ENCODE measurements at regions not wholly inside any gene's neighbourhood (a gene's known extent, or its start where the extent isn't known, plus 50 kb on each side); places are given as distances from the start of the nearest gene placed in this dataset.

DNA sequence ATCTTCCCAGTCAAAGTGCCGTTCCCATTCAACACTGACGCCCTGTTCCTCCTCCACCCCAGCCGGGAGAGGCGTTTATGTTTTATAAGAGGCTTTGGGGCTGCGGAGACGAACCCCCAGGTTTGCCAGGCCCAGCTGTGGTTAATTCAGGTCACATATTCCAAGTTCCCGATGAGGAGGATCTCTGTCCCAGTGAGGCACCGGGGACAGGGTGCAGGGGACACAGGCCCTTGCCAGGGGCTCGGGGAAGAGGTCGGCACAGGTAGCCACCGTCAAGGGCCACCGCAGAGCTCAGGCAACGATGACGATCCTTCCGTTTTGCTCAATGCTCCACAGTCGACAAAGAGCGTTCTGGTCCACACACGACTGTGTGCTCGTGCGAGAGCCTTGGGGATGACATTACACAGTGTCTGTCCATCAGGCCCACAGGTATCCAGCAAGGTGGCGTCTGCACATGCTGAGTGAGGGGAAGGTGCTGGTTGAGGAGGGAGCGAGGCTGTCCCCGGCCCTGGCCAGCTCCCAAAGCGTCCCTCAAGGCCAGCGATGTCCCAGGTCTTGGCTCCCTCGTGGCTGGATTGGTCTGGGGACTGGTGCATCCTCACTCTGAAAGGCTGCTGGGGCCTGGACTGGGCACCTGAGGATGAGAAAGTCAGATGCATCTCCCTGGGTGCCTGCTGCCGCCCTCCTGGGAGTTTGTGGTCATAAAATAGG lies 189.2 kb upstream of the C14orf180 start:
- no peaks in the 10 kb centered on the region for H3K4me1 ChIP-seq (ENCODE audit: control insufficient read depth in 1 of 2, insufficient read depth in 2 of 2, low read length in 2 of 2)
- H2BK120ac ChIP-seq (ENCODE audit: insufficient read depth, low read length, poor library complexity) = no peak overlapping the region
- no peak overlapping the region for H2BK12ac ChIP-seq (ENCODE audit: low read length)
- H3K4me2 ChIP-seq (ENCODE audit: low read length) = no peak overlapping the region
- H4K91ac ChIP-seq (ENCODE audit: low read depth, low read length) = no peak overlapping the region
- no peak overlapping the region for H2AFZ ChIP-seq (ENCODE audit: insufficient read depth, low read length, poor library complexity)
- no peak overlapping the region for H3K18ac ChIP-seq (ENCODE audit: low read length)
- H3K27ac ChIP-seq (ENCODE audit: low read depth, low read length) = no peak overlapping the region
- H3K27me3 ChIP-seq (ENCODE audit: insufficient read depth, low read length) = no peaks in the 10 kb centered on the region
- no peak overlapping the region for H3K23ac ChIP-seq (ENCODE audit: low read length)
- no peak overlapping the region for H4K8ac ChIP-seq (ENCODE audit: low read depth, low read length)
- DNase-seq = no peak
- no peak overlapping the region for H3K9ac ChIP-seq (ENCODE audit: low read length)
- no peak overlapping the region for H2BK5ac ChIP-seq (ENCODE audit: low read depth, low read length, poor library complexity)
- H3K36me3 ChIP-seq (ENCODE audit: control insufficient read depth in 1 of 2, insufficient read depth in 2 of 2, low read length in 2 of 2) = no peaks in the 10 kb centered on the region
- H3K9me3 ChIP-seq (ENCODE audit: insufficient read depth, low read depth, low read length) = peaks cover 3% of the 10 kb centered on the region
- WGBS (ENCODE audit: extremely low coverage, insufficient coverage, insufficient read length) = no CpG with 5 or more reads among the region's 27 CpGs
- no peak overlapping the region for H3K14ac ChIP-seq (ENCODE audit: low read length)
- no peak overlapping the region for H2AK5ac ChIP-seq (ENCODE audit: low read length)
- H4K12ac ChIP-seq (ENCODE audit: low read depth, low read length) = no peak overlapping the region
- no peaks in the 10 kb centered on the region for H3K79me2 ChIP-seq (ENCODE audit: control insufficient read depth, insufficient read depth, low read length, poor library complexity)
- H3K79me1 ChIP-seq (ENCODE audit: low read length) = no peaks in the 10 kb centered on the region
- no peak overlapping the region for H3K4ac ChIP-seq (ENCODE audit: low read depth, low read length)
- H3K4me3 ChIP-seq (ENCODE audit: low read depth, low read length) = no peak overlapping the region

DNA sequence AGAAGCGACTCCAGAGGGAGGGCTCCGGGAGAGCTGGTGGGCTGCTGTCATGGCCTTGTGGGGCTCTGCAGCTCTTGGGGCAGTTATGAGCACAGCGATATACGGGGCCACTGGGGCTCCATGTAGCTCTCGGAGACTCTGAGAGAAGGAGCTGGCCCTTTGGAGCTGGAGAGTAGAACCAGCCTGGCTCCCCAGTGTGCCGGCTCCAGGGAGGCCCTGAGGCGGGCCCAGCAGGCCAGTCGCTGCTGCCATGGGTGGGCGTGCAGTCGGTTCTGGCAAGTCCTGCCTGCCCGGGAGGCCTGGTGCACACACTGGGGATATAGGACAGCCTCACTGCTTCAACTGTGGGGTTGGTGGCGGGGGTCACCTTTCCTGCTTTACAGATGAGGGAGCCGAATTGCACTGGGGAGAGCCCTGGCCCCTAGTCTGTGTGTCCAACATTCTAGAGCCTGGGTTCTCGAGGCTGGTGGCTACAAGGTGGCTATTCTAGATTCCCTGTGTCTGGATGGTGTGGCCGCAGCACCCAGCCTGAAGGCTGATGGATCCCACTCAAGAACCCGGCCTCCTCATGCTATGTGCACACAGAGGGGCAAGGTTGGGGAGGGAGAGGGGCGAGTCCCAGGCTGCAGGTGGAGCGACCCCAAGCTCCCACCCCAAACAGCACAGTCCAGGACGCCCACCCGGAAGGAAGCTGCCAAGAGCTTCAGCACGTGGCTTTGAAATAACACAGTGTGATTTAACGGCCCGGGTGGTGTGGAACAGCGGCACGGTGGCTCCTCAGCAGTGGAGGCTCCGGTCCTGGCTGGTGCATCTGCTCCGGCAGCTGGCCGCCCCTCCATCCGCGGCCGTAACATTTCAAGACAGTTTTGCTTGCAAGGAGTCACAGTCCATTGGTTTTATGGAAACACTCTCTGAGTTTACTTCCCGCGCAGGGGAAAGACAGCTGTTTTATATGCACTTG lies 188.3 kb upstream of the C14orf180 start:
- Histone ChIP-seq H2BK12ac (ENCODE audit: low read length) (no peak overlapping the region), H3K4me2 (ENCODE audit: low read length) (no peak overlapping the region), H3K36me3 (ENCODE audit: control insufficient read depth in 1 of 2, insufficient read depth in 2 of 2, low read length in 2 of 2) (no peaks in the 10 kb centered on the region), H4K91ac (ENCODE audit: low read depth, low read length) (no peak overlapping the region), H3K23ac (ENCODE audit: low read length) (no peak overlapping the region), H2BK120ac (ENCODE audit: insufficient read depth, low read length, poor library complexity) (no peak overlapping the region), H2AFZ (ENCODE audit: insufficient read depth, low read length, poor library complexity) (no peak overlapping the region), H3K4me3 (ENCODE audit: low read depth, low read length) (no peak overlapping the region), H3K4me1 (ENCODE audit: control insufficient read depth in 1 of 2, insufficient read depth in 2 of 2, low read length in 2 of 2) (no peaks in the 10 kb centered on the region), H3K9me3 (ENCODE audit: insufficient read depth, low read depth, low read length) (peaks cover 3% of the 10 kb centered on the region), H3K79me1 (ENCODE audit: low read length) (no peaks in the 10 kb centered on the region), H3K4ac (ENCODE audit: low read depth, low read length) (no peak overlapping the region), H4K8ac (ENCODE audit: low read depth, low read length) (no peak overlapping the region), H4K12ac (ENCODE audit: low read depth, low read length) (no peak overlapping the region), H3K14ac (ENCODE audit: low read length) (no peak overlapping the region), H2BK5ac (ENCODE audit: low read depth, low read length, poor library complexity) (no peak overlapping the region), H3K9ac (ENCODE audit: low read length) (no peak overlapping the region), H3K79me2 (ENCODE audit: control insufficient read depth, insufficient read depth, low read length, poor library complexity) (no peaks in the 10 kb centered on the region), H3K18ac (ENCODE audit: low read length) (no peak overlapping the region), H3K27me3 (ENCODE audit: insufficient read depth, low read length) (no peaks in the 10 kb centered on the region), H2AK5ac (ENCODE audit: low read length) (no peak overlapping the region), H3K27ac (ENCODE audit: low read depth, low read length) (no peak overlapping the region)
- no CpG with 5 or more reads among the region's 33 CpGs for WGBS (ENCODE audit: extremely low coverage, insufficient coverage, insufficient read length)
- no peak for DNase-seq

DNA sequence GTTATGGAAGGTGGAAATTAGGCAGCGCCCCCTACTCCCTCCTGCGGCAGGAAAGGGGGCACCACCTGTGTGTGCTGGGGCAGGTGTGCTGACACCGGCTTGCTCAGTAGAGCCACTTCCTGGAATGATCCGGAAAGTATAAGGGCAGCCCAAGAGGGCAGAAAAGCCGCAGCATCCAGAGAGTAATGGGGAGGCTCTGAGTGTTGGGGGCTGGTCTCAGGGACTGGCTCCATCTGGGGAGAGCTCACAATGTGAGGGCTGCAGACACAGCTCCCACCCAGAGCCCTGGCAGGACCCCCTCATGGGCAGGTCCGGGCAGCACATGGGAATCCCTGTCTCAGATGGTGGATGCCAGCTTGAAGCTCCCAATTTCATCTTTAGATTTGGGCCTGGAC lies 187.6 kb upstream of the C14orf180 start:
- H3K14ac ChIP-seq (ENCODE audit: low read length) = no peak overlapping the region
- H3K9ac ChIP-seq (ENCODE audit: low read length) = no peak overlapping the region
- H3K4me3 ChIP-seq (ENCODE audit: low read depth, low read length) = no peak overlapping the region
- H4K8ac ChIP-seq (ENCODE audit: low read depth, low read length) = no peak overlapping the region
- H2BK5ac ChIP-seq (ENCODE audit: low read depth, low read length, poor library complexity) = no peak overlapping the region
- H2BK120ac ChIP-seq (ENCODE audit: insufficient read depth, low read length, poor library complexity) = no peak overlapping the region
- H3K4ac ChIP-seq (ENCODE audit: low read depth, low read length) = no peak overlapping the region
- H3K4me1 ChIP-seq (ENCODE audit: control insufficient read depth in 1 of 2, insufficient read depth in 2 of 2, low read length in 2 of 2) = no peaks in the 10 kb centered on the region
- no peak overlapping the region for H2AK5ac ChIP-seq (ENCODE audit: low read length)
- H3K18ac ChIP-seq (ENCODE audit: low read length) = no peak overlapping the region
- no peak overlapping the region for H3K4me2 ChIP-seq (ENCODE audit: low read length)
- H3K79me1 ChIP-seq (ENCODE audit: low read length) = no peaks in the 10 kb centered on the region
- WGBS (ENCODE audit: extremely low coverage, insufficient coverage, insufficient read length) = no CpG with 5 or more reads among the region's 6 CpGs
- H3K79me2 ChIP-seq (ENCODE audit: control insufficient read depth, insufficient read depth, low read length, poor library complexity) = no peaks in the 10 kb centered on the region
- H3K27me3 ChIP-seq (ENCODE audit: insufficient read depth, low read length) = no peaks in the 10 kb centered on the region
- no peak for DNase-seq
- no peak overlapping the region for H2AFZ ChIP-seq (ENCODE audit: insufficient read depth, low read length, poor library complexity)
- peaks cover 9% of the 10 kb centered on the region for H3K9me3 ChIP-seq (ENCODE audit: insufficient read depth, low read depth, low read length)
- H3K27ac ChIP-seq (ENCODE audit: low read depth, low read length) = no peak overlapping the region
- H2BK12ac ChIP-seq (ENCODE audit: low read length) = no peak overlapping the region
- no peak overlapping the region for H4K12ac ChIP-seq (ENCODE audit: low read depth, low read length)
- no peak overlapping the region for H4K91ac ChIP-seq (ENCODE audit: low read depth, low read length)
- H3K23ac ChIP-seq (ENCODE audit: low read length) = no peak overlapping the region
- no peaks in the 10 kb centered on the region for H3K36me3 ChIP-seq (ENCODE audit: control insufficient read depth in 1 of 2, insufficient read depth in 2 of 2, low read length in 2 of 2)

DNA sequence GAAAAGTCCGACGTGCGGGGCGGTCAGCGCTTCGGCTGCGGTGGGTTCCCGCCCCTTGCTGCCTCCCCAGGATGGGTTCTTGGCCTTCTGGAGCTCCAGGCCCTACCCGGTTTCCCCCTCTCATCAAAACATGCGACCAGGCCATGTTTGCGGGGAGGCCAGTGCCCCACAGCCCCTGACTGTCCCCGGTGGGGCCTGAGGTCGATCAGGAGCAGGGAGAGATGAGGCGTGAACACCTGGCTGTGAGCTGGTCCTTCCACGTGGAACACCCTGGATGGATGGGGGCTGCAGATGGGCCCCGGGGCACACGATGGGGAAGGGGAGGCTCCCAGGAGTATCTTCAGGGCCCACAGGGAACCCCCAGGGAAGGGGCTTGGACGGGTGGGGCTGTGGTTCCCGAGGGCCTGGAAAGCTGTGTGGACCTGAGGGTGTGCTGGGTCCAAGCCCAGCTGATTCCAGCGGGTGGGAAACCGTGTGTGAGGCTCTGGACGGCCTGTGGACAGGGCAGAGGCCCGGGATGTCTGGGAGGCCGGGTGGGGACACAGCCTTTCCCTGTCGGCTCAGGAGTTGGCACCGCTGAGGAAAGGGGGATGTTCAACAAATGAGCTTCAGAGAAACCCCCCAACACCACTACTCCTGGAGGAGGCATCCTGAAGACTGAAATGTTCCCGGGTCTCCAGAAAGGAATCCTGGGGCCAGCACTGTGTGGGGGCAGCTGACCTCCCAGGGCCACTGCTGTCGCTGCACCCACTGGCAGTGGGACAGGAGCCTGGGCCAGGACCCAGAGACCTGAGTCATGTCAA lies 187.0 kb upstream of the C14orf180 start:
- no peak overlapping the region for H2BK12ac ChIP-seq (ENCODE audit: low read length)
- no peaks in the 10 kb centered on the region for H3K27me3 ChIP-seq (ENCODE audit: insufficient read depth, low read length)
- H4K12ac ChIP-seq (ENCODE audit: low read depth, low read length) = no peak overlapping the region
- no peaks in the 10 kb centered on the region for H3K79me1 ChIP-seq (ENCODE audit: low read length)
- H3K27ac ChIP-seq (ENCODE audit: low read depth, low read length) = no peak overlapping the region
- H3K9me3 ChIP-seq (ENCODE audit: insufficient read depth, low read depth, low read length) = peaks cover 13% of the 10 kb centered on the region
- H3K23ac ChIP-seq (ENCODE audit: low read length) = no peak overlapping the region
- no peak for DNase-seq
- H3K9ac ChIP-seq (ENCODE audit: low read length) = no peak overlapping the region
- H2AK5ac ChIP-seq (ENCODE audit: low read length) = no peak overlapping the region
- H4K8ac ChIP-seq (ENCODE audit: low read depth, low read length) = no peak overlapping the region
- H3K4me2 ChIP-seq (ENCODE audit: low read length) = no peak overlapping the region
- no peaks in the 10 kb centered on the region for H3K79me2 ChIP-seq (ENCODE audit: control insufficient read depth, insufficient read depth, low read length, poor library complexity)
- no peak overlapping the region for H2BK5ac ChIP-seq (ENCODE audit: low read depth, low read length, poor library complexity)
- H4K91ac ChIP-seq (ENCODE audit: low read depth, low read length) = no peak overlapping the region
- H2BK120ac ChIP-seq (ENCODE audit: insufficient read depth, low read length, poor library complexity) = no peak overlapping the region
- H3K36me3 ChIP-seq (ENCODE audit: control insufficient read depth in 1 of 2, insufficient read depth in 2 of 2, low read length in 2 of 2) = no peaks in the 10 kb centered on the region
- H3K18ac ChIP-seq (ENCODE audit: low read length) = no peak overlapping the region
- no peaks in the 10 kb centered on the region for H3K4me1 ChIP-seq (ENCODE audit: control insufficient read depth in 1 of 2, insufficient read depth in 2 of 2, low read length in 2 of 2)
- no peak overlapping the region for H3K14ac ChIP-seq (ENCODE audit: low read length)
- no peak overlapping the region for H3K4ac ChIP-seq (ENCODE audit: low read depth, low read length)
- WGBS (ENCODE audit: extremely low coverage, insufficient coverage, insufficient read length) = no CpG with 5 or more reads among the region's 28 CpGs
- no peak overlapping the region for H3K4me3 ChIP-seq (ENCODE audit: low read depth, low read length)
- no peak overlapping the region for H2AFZ ChIP-seq (ENCODE audit: insufficient read depth, low read length, poor library complexity)
